CD4-positive, alpha-beta memory T cell (primary cell): ENCODE measurements at regions not wholly inside any gene's neighbourhood (a gene's known extent, or its start where the extent isn't known, plus 50 kb on each side); places are given as distances from the start of the nearest gene placed in this dataset.

Experiments
- CTCF ChIA-PET: fragments of 350-600 bp; sonication (Branson Sonifier 250); formaldehyde crosslinking; loops from one replicate; lab custom pipeline; 2021; ENCODE audit warnings: inconsistent platforms; ENCODE audit not compliant: partially characterized antibody; lab: Charles Lee
- POLR2A ChIA-PET: fragments of 350-600 bp; sonication (Branson Sonifier 250); formaldehyde crosslinking; loops from one replicate; lab custom pipeline; 2021; ENCODE audit not compliant: partially characterized antibody; lab: Charles Lee
- DNase-seq, 5 donors: peaks; one replicate each; pipeline versions ENCODE4 v3.0.0 to v3.0.0-alpha.2; 2020 to 2022; ENCODE audit warnings: mixed read lengths in 1 of 5
- H3K27ac ChIP-seq: one replicate; pipeline ENCODE4 v1.7.0; 2013; ENCODE audit warnings: low read depth, low read length
- H3K27me3 ChIP-seq: 2 replicates; pipeline ENCODE4 v1.7.0; 2013; ENCODE audit warnings: mild to moderate bottlenecking, low read length, moderate library complexity; ENCODE audit not compliant: insufficient read depth
- H3K36me3 ChIP-seq: 2 replicates; pipeline ENCODE4 v1.7.0; 2013; ENCODE audit warnings: mild to moderate bottlenecking, low read length, moderate library complexity; ENCODE audit not compliant: insufficient read depth
- H3K4me1 ChIP-seq: 2 replicates; pipeline ENCODE4 v1.7.0; 2013; ENCODE audit warnings: mild to moderate bottlenecking, low read length, moderate library complexity; ENCODE audit not compliant: insufficient read depth
- H3K4me3 ChIP-seq, 2 donors: one replicate each; pipeline ENCODE4 v1.7.0; 2013; ENCODE audit warnings: low read length in 2 of 2, mild to moderate bottlenecking in 1 of 2
- H3K9me3 ChIP-seq, 2 donors: one replicate each; pipeline ENCODE4 v1.7.0; 2013; ENCODE audit warnings: low read length in 2 of 2, control low read depth in 1 of 2; ENCODE audit not compliant: control insufficient read depth in 1 of 2
- H3K27ac Mint-ChIP-seq, 7 donors: one replicate each; pipeline ENCODE4 v1.8.0; 2020 to 2021; ENCODE audit warnings: mixed read lengths in 7 of 7, mild to moderate bottlenecking in 6 of 7, inconsistent platforms in 3 of 7, moderate library complexity in 3 of 7
- H3K27me3 Mint-ChIP-seq, 2 donors: one replicate each; pipeline ENCODE4 v1.8.0; 2020 to 2021; ENCODE audit warnings: mixed read lengths in 2 of 2
- H3K36me3 Mint-ChIP-seq, 2 donors: one replicate each; pipeline ENCODE4 v1.8.0; 2020 to 2021; ENCODE audit warnings: mixed read lengths in 2 of 2, inconsistent platforms in 1 of 2, mild to moderate bottlenecking in 1 of 2
- H3K4me1 Mint-ChIP-seq, 4 donors: one replicate each; pipeline ENCODE4 v1.8.0; 2020 to 2021; ENCODE audit warnings: mixed read lengths in 4 of 4, mild to moderate bottlenecking in 1 of 4
- H3K4me3 Mint-ChIP-seq, 8 donors: one replicate each; pipeline ENCODE4 v1.8.0; 2020 to 2021; ENCODE audit warnings: mixed read lengths in 8 of 8, mild to moderate bottlenecking in 7 of 8, moderate library complexity in 6 of 8, inconsistent platforms in 3 of 8
- H3K9me3 Mint-ChIP-seq, 8 donors: one replicate each; pipeline ENCODE4 v1.8.0; 2020 to 2021; ENCODE audit warnings: mixed read lengths in 8 of 8, mild to moderate bottlenecking in 5 of 8, inconsistent platforms in 3 of 8, moderate library complexity in 1 of 8
- intact Hi-C: fragments of 100-400 bp; cut with micrococcal nuclease; formaldehyde crosslinking; loops from one replicate; pipeline ENCODE4 v1.15.1; 2023

GRCh38 chr2:167871286-167871685 is 376.1 kb downstream of the STK39 start:
- intact Hi-C loops = no loop called here
- ChIA-PET CTCF (no interaction called here), POLR2A (no interaction called here)
- Mint-ChIP-seq H3K27me3 (peaks cover 1 to 4% of the 10 kb centered on the region in 2 donors), H3K36me3 (no peaks in the 10 kb centered on the region), H3K9me3 (no peaks in the 10 kb centered on the region), H3K4me3 (no peak overlapping the region), H3K27ac (no peak overlapping the region), H3K4me1 (no peaks in the 10 kb centered on the region)
- Histone ChIP-seq H3K4me1 (no peaks in the 10 kb centered on the region), H3K27me3 (no peaks in the 10 kb centered on the region), H3K4me3 (no peak overlapping the region), H3K9me3 (no peaks in the 10 kb centered on the region), H3K36me3 (no peaks in the 10 kb centered on the region), H3K27ac (no peak overlapping the region)
- DNase-seq = no peak

- ChIA-PET POLR2A (no interaction called here), CTCF (no interaction called here)
- Mint-ChIP-seq H3K4me3 (no peak overlapping the region), H3K27ac (no peak overlapping the region), H3K4me1 (no peaks in the 10 kb centered on the region), H3K27me3 (peaks cover 1 to 4% of the 10 kb centered on the region in 2 donors), H3K9me3 (no peaks in the 10 kb centered on the region), H3K36me3 (no peaks in the 10 kb centered on the region)
- no peaks in the 10 kb centered on the region for H3K36me3 ChIP-seq
- H3K9me3 ChIP-seq = no peaks in the 10 kb centered on the region
- no peaks in the 10 kb centered on the region for H3K4me1 ChIP-seq
- intact Hi-C loops = no loop called here
- H3K27me3 ChIP-seq = no peaks in the 10 kb centered on the region
- no peak overlapping the region for H3K4me3 ChIP-seq
- H3K27ac ChIP-seq = no peak overlapping the region
- DNase-seq = no peak
Measured at GRCh38 chr2:167869200-167869599, 378.2 kb downstream of the STK39 start.

GRCh38 chr2:167863377-167863776 is 384.0 kb downstream of the STK39 start:
- H3K4me3 ChIP-seq = no peak overlapping the region
- CTCF ChIA-PET = no interaction called here
- no peak for DNase-seq
- H3K4me1 Mint-ChIP-seq = no peaks in the 10 kb centered on the region
- no peak overlapping the region for H3K27ac Mint-ChIP-seq
- H3K27me3 Mint-ChIP-seq = peaks cover 0 to 8% of the 10 kb centered on the region in 2 donors
- H3K36me3 Mint-ChIP-seq = no peaks in the 10 kb centered on the region
- POLR2A ChIA-PET = no interaction called here
- no peaks in the 10 kb centered on the region for H3K27me3 ChIP-seq
- H3K4me1 ChIP-seq = no peaks in the 10 kb centered on the region
- intact Hi-C loops = no loop called here
- H3K27ac ChIP-seq = no peak overlapping the region
- H3K4me3 Mint-ChIP-seq = no peak overlapping the region
- H3K36me3 ChIP-seq = no peaks in the 10 kb centered on the region
- H3K9me3 Mint-ChIP-seq = no peaks in the 10 kb centered on the region
- H3K9me3 ChIP-seq = no peaks in the 10 kb centered on the region

- intact Hi-C loops = no loop called here
- POLR2A ChIA-PET = no interaction called here
Measured at GRCh38 chr2:167862782-167863181, 384.6 kb downstream of the STK39 start.

GRCh38 chr2:167862296-167862695 is 385.1 kb downstream of the STK39 start:
- intact Hi-C loops = no loop called here
- H3K36me3 Mint-ChIP-seq = no peaks in the 10 kb centered on the region
- H3K27ac ChIP-seq = no peak overlapping the region
- H3K27ac Mint-ChIP-seq = no peak overlapping the region
- no peak overlapping the region for H3K4me3 Mint-ChIP-seq
- H3K27me3 ChIP-seq = no peaks in the 10 kb centered on the region
- H3K4me3 ChIP-seq = no peak overlapping the region
- H3K36me3 ChIP-seq = no peaks in the 10 kb centered on the region
- no peak for DNase-seq
- no peaks in the 10 kb centered on the region for H3K4me1 ChIP-seq
- H3K9me3 ChIP-seq = no peaks in the 10 kb centered on the region
- H3K27me3 Mint-ChIP-seq = peaks cover 1 to 7% of the 10 kb centered on the region in 2 donors
- H3K4me1 Mint-ChIP-seq = no peaks in the 10 kb centered on the region
- POLR2A ChIA-PET = no interaction called here
- H3K9me3 Mint-ChIP-seq = no peaks in the 10 kb centered on the region
- CTCF ChIA-PET = no interaction called here

More at GRCh38 chr2:167862782-167863181, 384.6 kb downstream of the STK39 start:
- no peak for DNase-seq
- CTCF ChIA-PET = no interaction called here
- Mint-ChIP-seq H3K36me3 (no peaks in the 10 kb centered on the region), H3K27me3 (peaks cover 0 to 8% of the 10 kb centered on the region in 2 donors), H3K4me3 (no peak overlapping the region), H3K27ac (no peak overlapping the region), H3K9me3 (no peaks in the 10 kb centered on the region), H3K4me1 (no peaks in the 10 kb centered on the region)
- H3K27ac ChIP-seq = no peak overlapping the region
- no peaks in the 10 kb centered on the region for H3K36me3 ChIP-seq
- no peaks in the 10 kb centered on the region for H3K9me3 ChIP-seq
- H3K27me3 ChIP-seq = no peaks in the 10 kb centered on the region
- no peak overlapping the region for H3K4me3 ChIP-seq
- H3K4me1 ChIP-seq = no peaks in the 10 kb centered on the region

GRCh38 chr2:167861574-167862193 is 385.7 kb downstream of the STK39 start:
- H3K27ac ChIP-seq = no peak overlapping the region
- CTCF ChIA-PET = no interaction called here
- H3K4me1 Mint-ChIP-seq = no peaks in the 10 kb centered on the region
- H3K27ac Mint-ChIP-seq = no peak overlapping the region
- H3K36me3 Mint-ChIP-seq = no peaks in the 10 kb centered on the region
- H3K27me3 ChIP-seq = no peaks in the 10 kb centered on the region
- H3K4me3 ChIP-seq = no peak overlapping the region
- H3K9me3 ChIP-seq = no peaks in the 10 kb centered on the region
- H3K36me3 ChIP-seq = no peaks in the 10 kb centered on the region
- no peak overlapping the region for H3K4me3 Mint-ChIP-seq
- no peaks in the 10 kb centered on the region for H3K4me1 ChIP-seq
- peak in 1 of 5 donors; percentile 24 for DNase-seq
- POLR2A ChIA-PET = no interaction called here
- peaks cover 4 to 5% of the 10 kb centered on the region in 2 donors for H3K27me3 Mint-ChIP-seq
- intact Hi-C loops = no loop called here
- no peaks in the 10 kb centered on the region for H3K9me3 Mint-ChIP-seq

GRCh38 chr2:167860082-167860481 is 387.3 kb downstream of the STK39 start:
- POLR2A ChIA-PET = no interaction called here
- no peaks in the 10 kb centered on the region for H3K9me3 Mint-ChIP-seq
- no peak overlapping the region for H3K27ac Mint-ChIP-seq
- H3K4me3 ChIP-seq = no peak overlapping the region
- no peaks in the 10 kb centered on the region for H3K4me1 ChIP-seq
- CTCF ChIA-PET = no interaction called here
- H3K4me3 Mint-ChIP-seq = no peak overlapping the region
- H3K27me3 ChIP-seq = no peaks in the 10 kb centered on the region
- intact Hi-C loops = no loop called here
- no peaks in the 10 kb centered on the region for H3K36me3 Mint-ChIP-seq
- H3K9me3 ChIP-seq = no peaks in the 10 kb centered on the region
- no peak overlapping the region for H3K27ac ChIP-seq
- H3K36me3 ChIP-seq = no peaks in the 10 kb centered on the region
- H3K4me1 Mint-ChIP-seq = no peaks in the 10 kb centered on the region
- peaks cover 5 to 7% of the 10 kb centered on the region in 2 donors for H3K27me3 Mint-ChIP-seq
- DNase-seq = no peak

- Mint-ChIP-seq H3K9me3 (no peaks in the 10 kb centered on the region), H3K27ac (no peak overlapping the region), H3K36me3 (no peaks in the 10 kb centered on the region), H3K27me3 (peaks cover 5 to 7% of the 10 kb centered on the region in 2 donors), H3K4me3 (no peak overlapping the region), H3K4me1 (no peaks in the 10 kb centered on the region)
- CTCF ChIA-PET = no interaction called here
- H3K27me3 ChIP-seq = no peaks in the 10 kb centered on the region
- no peaks in the 10 kb centered on the region for H3K9me3 ChIP-seq
- no peak overlapping the region for H3K27ac ChIP-seq
- DNase-seq = no peak
- no peak overlapping the region for H3K4me3 ChIP-seq
- intact Hi-C loops = no loop called here
- H3K36me3 ChIP-seq = no peaks in the 10 kb centered on the region
- H3K4me1 ChIP-seq = no peaks in the 10 kb centered on the region
- POLR2A ChIA-PET = no interaction called here
Measured at GRCh38 chr2:167859676-167860075, 387.7 kb downstream of the STK39 start.
